ENCODE measurements at regions not wholly inside any gene's neighbourhood (a gene's known extent, or its start where the extent isn't known, plus 50 kb on each side); places are given as distances from the start of the nearest gene placed in this dataset.

- TF ChIP-seq TSHZ1 (tag by site-specific recombination; IDR thresholded peaks at IDR 0.05; ENCODE audit: borderline replicate concordance) = no peak
- no peak for TF ChIP-seq ZNF529 (tag by site-specific recombination; IDR thresholded peaks at IDR 0.05; ENCODE audit: insufficient replicate concordance)
- TF ChIP-seq RBAK (tag by site-specific recombination; IDR thresholded peaks at IDR 0.05) = no peak
- TF ChIP-seq ZNF580 (tag by site-specific recombination; IDR thresholded peaks at IDR 0.05) = no peak
- no peak for TF ChIP-seq ZBTB11 (tag by site-specific recombination; conservative IDR thresholded peaks at IDR 0.05; ENCODE audit: low read depth)
- TF ChIP-seq SP2 (tag by site-specific recombination; IDR thresholded peaks at IDR 0.05) = no peak
Measured at GRCh38 chr9:29691145-29691544, 2117.9 kb upstream of the C9orf72 start (continued).

GRCh38 chr9:29691758-29692407 lies 2118.6 kb upstream of the C9orf72 start:
- TF ChIP-seq ZNF654 (tag by site-specific recombination; IDR thresholded peaks at IDR 0.05; ENCODE audit: low read depth) = peak; percentile 24
- no peak for TF ChIP-seq ZNF280C (tag by site-specific recombination; IDR thresholded peaks at IDR 0.05)
- CTCF ChIA-PET = interaction anchor here (0.7 to 0.9 kb wide), 3 partner anchors 109 to 1501 kb away, joined by 3 to 4 read pairs (median 3); no protein-coding TSS in a partner anchor
- no peaks in the 10 kb centered on the region for H3K36me3 ChIP-seq (ENCODE audit: control insufficient read depth in 2 of 2, insufficient read depth in 1 of 2, low read length in 2 of 2)
- no peaks in the 10 kb centered on the region for H3K9me3 ChIP-seq (ENCODE audit: control insufficient read depth, insufficient read depth, low read depth, low read length)
- no peak overlapping the region for H3K27ac ChIP-seq (ENCODE audit: extremely low read depth, low read depth, low read length)
- POLR2A ChIA-PET = no interaction called here
- H3K4me1 ChIP-seq (ENCODE audit: control insufficient read depth, insufficient read depth, low read length) = no peaks in the 10 kb centered on the region
- H3K4me3 ChIP-seq (ENCODE audit: low read depth, low read length) = no peak overlapping the region

- CTCF ChIA-PET = no interaction called here
- no peaks in the 10 kb centered on the region for H3K9me3 ChIP-seq (ENCODE audit: control insufficient read depth, insufficient read depth, low read depth, low read length)
Measured at GRCh38 chr9:29697011-29697410, 2123.7 kb upstream of the C9orf72 start.

More at GRCh38 chr9:29697011-29697410, 2123.7 kb upstream of the C9orf72 start:
- POLR2A ChIA-PET = no interaction called here
- H3K4me1 ChIP-seq (ENCODE audit: control insufficient read depth, insufficient read depth, low read length) = no peaks in the 10 kb centered on the region
- no peak overlapping the region for H3K27ac ChIP-seq (ENCODE audit: extremely low read depth, low read depth, low read length)
- no peaks in the 10 kb centered on the region for H3K36me3 ChIP-seq (ENCODE audit: control insufficient read depth in 2 of 2, insufficient read depth in 1 of 2, low read length in 2 of 2)
- H3K4me3 ChIP-seq (ENCODE audit: low read depth, low read length) = no peak overlapping the region
- TF ChIP-seq ZNF19 (tag by site-specific recombination; IDR thresholded peaks at IDR 0.05; ENCODE audit: low read depth) (no peak), KLF8 (tag by site-specific recombination; IDR thresholded peaks at IDR 0.05) (no peak), ZFP3 (tag by site-specific recombination; IDR thresholded peaks at IDR 0.05; ENCODE audit: low read depth) (no peak), GLIS1 (tag by site-specific recombination; IDR thresholded peaks at IDR 0.05) (no peak), ZBTB48 (tag by site-specific recombination; IDR thresholded peaks at IDR 0.05) (no peak), REPIN1 (tag by site-specific recombination; IDR thresholded peaks at IDR 0.05; ENCODE audit: low read depth) (no peak), INSM2 (tag by site-specific recombination; IDR thresholded peaks at IDR 0.05) (no peak)

All from HEK293 (cell line).